Osteocyte (in vitro differentiated cells): ENCODE measurements at regions not wholly inside any gene's neighbourhood (a gene's known extent, or its start where the extent isn't known, plus 50 kb on each side); places are given as distances from the start of the nearest gene placed in this dataset.
"Not testable (repeated sequence)": the region's sequence is repeated elsewhere in the genome, so short reads cannot be mapped to it uniquely, and the experiment has no call there.

Source experiments
- DNase-seq: peaks from one replicate; pipeline ENCODE4 v3.0.0; 2021; ENCODE audit warnings: mixed read lengths; ENCODE audit not compliant: unreplicated experiment; ENCODE audit errors: extremely low spot score
- H3K27ac Mint-ChIP-seq: one replicate; pipeline ENCODE4 v1.8.0; 2021; ENCODE audit warnings: mild to moderate bottlenecking, mixed read lengths; ENCODE audit not compliant: unreplicated experiment
- H3K27me3 Mint-ChIP-seq: one replicate; pipeline ENCODE4 v1.8.0; 2021; ENCODE audit warnings: mixed read lengths; ENCODE audit not compliant: unreplicated experiment
- H3K36me3 Mint-ChIP-seq: one replicate; pipeline ENCODE4 v1.8.0; 2021; ENCODE audit warnings: mixed read lengths; ENCODE audit not compliant: unreplicated experiment
- H3K4me1 Mint-ChIP-seq: one replicate; pipeline ENCODE4 v1.8.0; 2021; ENCODE audit warnings: mixed read lengths; ENCODE audit not compliant: unreplicated experiment
- H3K4me3 Mint-ChIP-seq: one replicate; pipeline ENCODE4 v1.8.0; 2021; ENCODE audit warnings: mild to moderate bottlenecking, moderate library complexity, mixed read lengths; ENCODE audit not compliant: unreplicated experiment
- H3K9me3 Mint-ChIP-seq: one replicate; pipeline ENCODE4 v1.8.0; 2021; ENCODE audit warnings: mixed read lengths; ENCODE audit not compliant: unreplicated experiment
- TF ChIP-seq, protein P1 (sequence below): fragments of 200-600 bp; sonication (generic); IDR thresholded peaks from 2 replicates; pipeline ENCODE4 v1.5.0; 2021; ENCODE audit warnings: antibody characterized with exemption, mild to moderate bottlenecking, moderate library complexity

DNA sequence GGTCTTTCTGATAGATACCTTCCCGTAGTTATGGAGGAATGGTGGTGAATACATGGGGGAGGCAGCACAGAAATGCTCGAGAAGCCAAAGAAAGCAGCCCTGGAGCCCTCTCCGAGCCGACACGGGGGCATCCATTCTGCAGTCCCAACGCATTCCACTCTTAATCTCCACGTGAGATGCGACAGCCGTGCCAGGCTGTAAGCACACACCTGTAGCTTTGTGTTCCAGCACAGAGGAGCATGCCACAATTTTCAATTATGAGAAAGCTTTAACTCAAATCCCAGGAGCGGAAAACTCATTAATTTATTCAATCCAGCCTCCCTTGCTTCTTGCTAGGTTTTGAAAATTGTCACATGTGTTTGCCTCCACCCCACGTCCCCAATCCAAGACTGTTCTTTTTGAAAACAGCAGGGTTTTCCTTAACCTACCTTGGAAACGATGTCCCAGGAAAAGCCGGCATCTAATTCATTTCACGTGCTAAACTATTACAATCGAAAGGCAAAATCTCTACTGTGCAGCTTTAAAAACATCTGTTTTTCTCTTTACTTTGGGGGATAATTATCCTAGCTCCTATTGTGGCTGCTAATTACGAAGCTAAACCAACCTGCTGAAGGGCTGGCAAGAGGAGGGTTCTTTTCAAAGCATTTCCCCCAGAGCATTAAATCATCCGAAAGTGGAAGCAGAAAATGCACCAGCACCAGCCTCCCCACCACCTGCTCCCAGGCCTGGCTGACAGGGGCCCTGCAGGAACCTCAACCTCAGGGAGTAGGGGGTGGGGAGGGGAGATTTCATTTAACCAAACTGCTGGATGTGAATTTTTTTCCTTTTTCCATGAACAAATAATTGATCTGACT is 56.0 kb upstream of the CHST15 start:
- no peak overlapping the region for H3K4me3 Mint-ChIP-seq
- peak overlapping the region; percentile 18 for H3K27ac Mint-ChIP-seq
- DNase-seq = no peak
- peaks cover 13% of the 10 kb centered on the region for H3K4me1 Mint-ChIP-seq
- no peaks in the 10 kb centered on the region for H3K27me3 Mint-ChIP-seq
- H3K36me3 Mint-ChIP-seq = no peaks in the 10 kb centered on the region
- no peaks in the 10 kb centered on the region for H3K9me3 Mint-ChIP-seq
- TF ChIP-seq, protein P1, sequence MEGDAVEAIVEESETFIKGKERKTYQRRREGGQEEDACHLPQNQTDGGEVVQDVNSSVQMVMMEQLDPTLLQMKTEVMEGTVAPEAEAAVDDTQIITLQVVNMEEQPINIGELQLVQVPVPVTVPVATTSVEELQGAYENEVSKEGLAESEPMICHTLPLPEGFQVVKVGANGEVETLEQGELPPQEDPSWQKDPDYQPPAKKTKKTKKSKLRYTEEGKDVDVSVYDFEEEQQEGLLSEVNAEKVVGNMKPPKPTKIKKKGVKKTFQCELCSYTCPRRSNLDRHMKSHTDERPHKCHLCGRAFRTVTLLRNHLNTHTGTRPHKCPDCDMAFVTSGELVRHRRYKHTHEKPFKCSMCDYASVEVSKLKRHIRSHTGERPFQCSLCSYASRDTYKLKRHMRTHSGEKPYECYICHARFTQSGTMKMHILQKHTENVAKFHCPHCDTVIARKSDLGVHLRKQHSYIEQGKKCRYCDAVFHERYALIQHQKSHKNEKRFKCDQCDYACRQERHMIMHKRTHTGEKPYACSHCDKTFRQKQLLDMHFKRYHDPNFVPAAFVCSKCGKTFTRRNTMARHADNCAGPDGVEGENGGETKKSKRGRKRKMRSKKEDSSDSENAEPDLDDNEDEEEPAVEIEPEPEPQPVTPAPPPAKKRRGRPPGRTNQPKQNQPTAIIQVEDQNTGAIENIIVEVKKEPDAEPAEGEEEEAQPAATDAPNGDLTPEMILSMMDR = no peak

DNA sequence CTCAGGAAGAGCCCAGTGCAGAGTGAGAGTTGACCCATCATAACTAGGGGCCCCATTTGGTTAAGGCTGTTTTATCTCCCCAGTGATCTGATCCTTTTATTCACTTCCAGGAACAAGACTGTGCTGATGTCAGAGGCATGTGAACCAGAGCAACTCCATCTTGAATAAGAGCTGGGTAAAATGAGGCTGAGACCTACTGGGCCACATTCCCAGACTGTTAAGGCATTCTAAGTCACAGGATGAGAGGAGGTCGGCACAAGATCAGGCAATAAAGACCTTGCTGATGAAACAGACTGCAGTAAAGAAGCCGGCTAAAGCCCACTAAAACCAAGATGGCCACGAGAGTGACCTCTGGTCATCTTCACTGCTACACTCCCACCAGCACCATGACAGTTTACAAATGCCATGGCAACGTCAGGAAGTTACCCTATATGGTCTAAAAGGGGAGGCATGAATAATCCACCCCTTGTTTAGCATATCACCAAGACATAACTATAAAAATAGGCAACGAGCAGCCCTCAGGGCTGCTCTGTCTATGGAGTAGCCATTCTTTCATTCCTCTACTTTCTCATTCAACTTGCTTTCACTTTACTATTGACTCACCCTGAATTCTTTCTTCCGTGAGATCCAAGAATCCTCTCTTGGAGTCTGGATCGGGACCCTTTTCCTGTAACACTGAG is 55.3 kb upstream of the CHST15 start:
- H3K27me3 Mint-ChIP-seq, H3K9me3 Mint-ChIP-seq, H3K36me3 Mint-ChIP-seq, H3K4me3 Mint-ChIP-seq, H3K27ac Mint-ChIP-seq, DNase-seq: not testable (repeated sequence)
- H3K4me1 Mint-ChIP-seq = peaks cover 13% of the 10 kb centered on the region

DNA sequence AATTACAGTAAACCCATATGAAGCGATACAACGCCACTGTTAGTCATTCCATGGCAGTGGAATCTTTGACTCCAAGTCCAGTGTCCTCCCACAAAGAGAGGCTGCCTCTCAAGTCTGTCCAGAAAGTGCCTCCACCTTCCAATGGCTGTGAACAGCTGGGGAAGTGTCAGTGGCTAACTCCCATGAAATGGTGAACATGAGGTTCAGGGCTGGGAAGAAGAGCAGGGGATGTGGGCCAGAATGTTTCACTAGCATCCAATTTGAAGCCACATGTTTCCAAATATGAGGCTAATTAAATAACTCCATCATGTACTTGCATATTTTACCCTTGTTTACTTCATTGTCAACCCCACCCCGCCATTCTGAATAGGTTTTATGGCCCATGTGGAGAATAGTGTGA is 53.1 kb upstream of the CHST15 start:
- H3K27ac Mint-ChIP-seq = no peak overlapping the region
- DNase-seq = no peak
- H3K4me1 Mint-ChIP-seq = peaks cover 13% of the 10 kb centered on the region
- TF ChIP-seq, protein P1 = no peak
- H3K9me3 Mint-ChIP-seq = no peaks in the 10 kb centered on the region
- H3K36me3 Mint-ChIP-seq = no peaks in the 10 kb centered on the region
- no peaks in the 10 kb centered on the region for H3K27me3 Mint-ChIP-seq
- no peak overlapping the region for H3K4me3 Mint-ChIP-seq

- DNase-seq = no peak
- H3K27ac Mint-ChIP-seq = no peak overlapping the region
- TF ChIP-seq, protein P1 = no peak
Measured at GRCh38 chr10:124145109-124145870, 51.9 kb upstream of the CHST15 start.

DNA sequence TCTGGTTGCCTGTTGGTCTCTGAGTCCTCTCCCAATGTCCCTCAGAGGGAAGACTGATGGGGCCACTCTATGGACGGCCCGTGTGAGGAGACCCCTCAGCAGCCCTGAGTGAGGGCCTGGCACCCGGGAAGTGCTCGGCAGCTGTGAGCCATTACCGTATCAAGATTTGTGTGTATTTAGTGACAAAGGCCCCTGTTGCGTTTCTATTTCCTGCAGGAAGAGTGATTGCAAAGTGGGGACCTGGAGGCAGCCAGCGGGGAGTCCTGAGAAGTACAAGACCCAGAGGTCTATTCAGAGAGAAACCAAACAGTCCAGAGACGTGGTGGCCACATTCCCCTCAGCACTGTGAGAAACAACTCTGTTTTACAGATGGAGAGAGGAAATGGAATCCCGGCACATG is 51.1 kb upstream of the CHST15 start:
- H3K27ac Mint-ChIP-seq = no peak overlapping the region
- no peaks in the 10 kb centered on the region for H3K36me3 Mint-ChIP-seq
- no peaks in the 10 kb centered on the region for H3K27me3 Mint-ChIP-seq
- no peaks in the 10 kb centered on the region for H3K9me3 Mint-ChIP-seq
- DNase-seq = no peak
- no peak overlapping the region for H3K4me3 Mint-ChIP-seq
- peaks cover 5% of the 10 kb centered on the region for H3K4me1 Mint-ChIP-seq
- TF ChIP-seq, protein P1 = no peak

More at GRCh38 chr10:124145109-124145870, 51.9 kb upstream of the CHST15 start:
- no peaks in the 10 kb centered on the region for H3K9me3 Mint-ChIP-seq
- no peaks in the 10 kb centered on the region for H3K36me3 Mint-ChIP-seq
- no peaks in the 10 kb centered on the region for H3K27me3 Mint-ChIP-seq
- H3K4me1 Mint-ChIP-seq = peaks cover 12% of the 10 kb centered on the region
- no peak overlapping the region for H3K4me3 Mint-ChIP-seq
